ENCODE measurements at regions not wholly inside any gene's neighbourhood (a gene's known extent, or its start where the extent isn't known, plus 50 kb on each side); places are given as distances from the start of the nearest gene placed in this dataset.
"Not testable (repeated sequence)": the region's sequence is repeated elsewhere in the genome, so short reads cannot be mapped to it uniquely, and the experiment has no call there.

DNA sequence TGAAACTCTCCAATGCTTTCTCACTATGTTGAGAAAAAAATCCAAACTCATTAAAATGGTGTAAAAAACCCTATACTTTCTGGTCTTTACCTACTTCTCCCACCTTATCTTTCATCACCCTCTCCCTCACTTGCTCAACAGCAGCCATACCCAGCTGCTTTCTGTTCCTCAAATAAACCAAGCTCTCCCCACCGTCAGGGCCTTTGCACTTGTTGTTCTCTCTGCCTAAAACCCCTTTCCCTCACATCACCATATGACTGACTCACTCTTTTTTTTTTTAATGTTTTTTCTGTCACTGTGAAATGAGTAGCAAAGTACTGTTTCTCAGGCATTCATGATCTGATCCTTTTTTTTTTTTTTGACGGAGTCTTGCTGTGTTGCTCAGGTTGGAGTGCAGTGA, 122.3 kb upstream of the TMEM164 start:
- DNase-seq, result peak in 1 of 2 donors; percentile 52

DNA sequence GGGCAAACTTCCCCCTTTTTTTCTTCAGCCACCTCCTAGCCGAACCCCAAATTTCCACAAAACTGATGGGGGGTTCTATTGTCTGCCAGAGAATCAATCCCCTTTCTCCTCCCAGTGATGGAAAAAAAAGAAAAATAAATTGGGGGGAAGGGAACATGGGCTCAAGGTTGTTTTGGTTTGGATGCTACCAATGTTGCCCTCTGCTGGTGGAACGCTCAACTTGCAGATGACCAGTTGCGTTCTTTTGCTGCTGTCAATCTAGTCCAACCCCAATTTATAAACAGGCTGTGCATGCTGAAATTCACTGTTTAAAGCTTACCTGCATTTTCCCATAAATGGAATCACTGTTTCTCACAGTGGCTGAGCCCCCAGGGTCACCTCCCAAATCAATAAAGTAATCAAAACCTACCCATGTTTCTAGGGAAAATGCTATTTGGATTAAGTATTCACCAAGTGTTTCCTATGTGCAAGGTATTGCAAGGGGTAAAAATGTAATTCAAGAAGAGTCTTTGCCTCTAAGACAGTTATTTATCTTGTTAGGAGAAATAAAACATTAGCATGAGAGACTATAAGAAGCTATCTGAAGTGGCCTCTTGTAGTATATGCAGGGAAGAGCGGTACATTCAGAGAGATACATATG, 116.7 kb upstream of the TMEM164 start:
- no peak for DNase-seq

DNA sequence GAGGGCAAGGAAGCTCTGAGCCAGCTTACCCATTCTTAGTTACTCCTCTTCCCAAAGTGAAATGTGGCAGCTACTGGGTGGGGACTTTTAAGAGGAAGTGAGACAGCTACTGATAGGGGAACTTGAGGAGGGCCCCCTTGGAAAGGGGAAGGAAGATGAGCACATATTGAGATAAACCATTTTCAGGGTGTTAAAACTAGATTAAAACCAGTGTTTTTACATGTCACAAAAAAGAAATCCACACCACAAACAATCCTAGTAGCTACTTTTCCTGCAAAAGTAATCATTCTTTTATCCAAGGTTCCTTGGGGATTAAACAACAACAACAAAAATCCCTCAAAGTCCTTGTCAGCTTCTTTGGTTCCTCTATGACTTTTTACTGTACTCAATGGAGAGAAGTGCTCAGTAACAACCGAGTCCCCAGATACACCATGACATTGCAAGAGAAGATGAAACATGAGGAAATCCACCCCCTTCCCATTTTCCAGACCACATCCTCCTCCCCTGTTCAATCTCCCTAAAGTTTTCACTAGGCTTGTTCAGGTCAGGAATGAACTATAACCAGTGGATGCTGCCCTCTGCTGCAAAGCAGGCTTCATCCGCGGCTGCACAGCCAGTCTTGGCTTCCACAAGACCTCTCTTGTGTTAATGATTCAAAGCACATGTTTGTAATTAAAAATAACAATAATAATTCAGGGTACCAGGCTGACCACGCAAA, 113.5 kb upstream of the TMEM164 start:
- DNase-seq, result peak; percentile 1 to 63

DNA sequence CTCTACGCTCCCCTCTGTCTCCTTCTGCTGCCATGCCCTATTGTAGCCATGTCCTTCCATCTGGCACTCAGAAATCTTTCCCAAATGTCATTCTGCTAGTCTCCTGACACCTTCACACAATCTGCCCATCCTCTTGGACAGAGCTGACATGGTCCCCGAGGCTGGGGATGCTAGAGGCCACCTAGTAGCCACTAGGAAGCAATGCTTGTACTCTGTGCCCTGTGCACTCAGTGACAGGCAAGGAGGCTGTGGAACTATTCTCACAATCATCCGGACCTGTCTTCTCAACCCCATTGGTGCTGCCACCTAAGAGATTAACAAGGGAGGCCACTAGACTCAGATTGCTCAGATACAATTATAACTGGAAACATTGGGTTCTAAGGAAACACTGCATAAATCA, 112.6 kb upstream of the TMEM164 start:
- DNase-seq, result no peak

DNA sequence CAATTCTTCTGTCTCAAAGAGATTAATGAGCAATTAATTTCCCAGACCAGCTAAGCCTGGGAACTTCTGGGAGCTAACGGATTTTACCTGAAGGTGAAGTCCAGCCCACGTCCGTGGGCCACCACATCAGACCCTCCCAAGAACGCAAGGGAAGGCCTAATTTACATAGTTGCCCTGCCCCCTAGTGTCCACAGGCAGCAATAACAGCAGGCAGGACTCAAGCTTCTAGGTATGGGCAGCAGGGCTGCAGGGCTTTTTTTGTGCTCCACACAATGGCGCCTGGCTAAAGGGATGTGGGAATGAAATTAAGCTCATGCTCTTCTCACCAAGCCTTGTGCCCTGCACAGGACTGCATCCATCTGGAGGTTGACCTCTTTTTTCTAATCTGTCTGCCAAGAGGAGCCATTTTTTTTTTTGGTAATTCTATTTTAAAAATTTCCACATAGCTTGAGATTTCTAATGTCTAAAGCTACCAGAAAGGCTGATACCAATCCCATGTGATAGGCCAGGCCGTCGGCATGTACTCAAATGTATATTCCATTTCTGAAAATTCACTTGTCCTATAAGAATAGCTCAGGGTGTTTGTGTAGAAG, 111.9 kb upstream of the TMEM164 start:
- DNase-seq, result peak; percentile 0 to 53

DNA sequence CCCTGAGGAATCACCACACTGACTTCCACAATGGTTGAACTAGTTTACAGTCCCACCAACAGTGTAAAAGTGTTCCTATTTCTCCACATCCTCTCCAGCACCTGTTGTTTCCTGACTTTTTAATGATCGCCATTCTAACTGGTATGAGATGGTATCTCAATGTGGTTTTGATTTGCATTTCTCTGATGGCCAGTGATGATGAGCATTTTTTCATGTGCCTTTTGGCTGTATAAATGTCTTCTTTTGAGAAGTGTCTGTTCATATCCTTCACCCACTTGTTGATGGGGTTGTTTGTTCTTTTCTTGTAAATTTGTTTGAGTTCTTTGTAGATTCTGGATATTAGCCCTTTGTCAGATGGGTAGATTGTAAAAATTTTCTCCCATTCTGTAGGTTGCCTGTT, 106.9 kb upstream of the TMEM164 start:
- DNase-seq, result not testable (repeated sequence)

DNA sequence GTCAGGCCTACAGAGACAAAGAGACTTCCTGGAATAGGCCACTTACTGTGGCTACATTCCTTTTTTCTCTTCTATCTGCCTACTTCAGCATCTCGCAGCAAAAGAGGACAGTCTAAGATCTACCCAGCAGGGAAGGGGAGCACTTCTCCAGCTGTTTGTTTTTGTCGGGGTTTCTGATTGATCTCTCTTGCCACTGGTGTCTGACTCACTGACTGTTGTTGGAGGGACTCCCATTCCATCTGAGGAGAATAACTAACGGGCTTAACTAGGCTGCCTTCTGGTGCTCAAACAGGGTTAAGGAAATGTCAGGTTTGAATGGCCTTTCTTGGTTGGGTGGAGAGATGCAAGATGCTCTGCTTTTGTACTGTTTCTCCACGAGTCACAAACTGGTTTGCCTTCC, 100.2 kb upstream of the TMEM164 start:
- peak in 1 of 2 donors; percentile 9 for DNase-seq

DNA sequence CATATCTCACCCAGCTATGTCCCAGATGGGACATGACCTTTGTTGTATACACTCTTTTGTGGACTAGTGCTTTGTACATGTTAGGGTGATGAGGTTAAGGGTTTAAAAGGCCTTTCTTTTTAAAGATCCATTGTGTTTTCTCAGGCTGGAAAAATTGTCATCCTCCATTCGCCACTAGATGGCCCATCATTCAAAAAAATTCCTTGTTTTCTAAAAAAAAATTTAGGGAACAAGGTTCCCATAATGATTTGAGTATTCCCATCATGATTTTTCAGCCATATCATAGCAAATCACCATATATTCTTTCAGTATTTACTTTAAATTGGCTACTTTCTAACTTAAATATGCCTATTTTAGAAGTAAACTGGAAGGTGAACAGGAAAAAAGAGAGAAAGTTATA, 91.9 kb upstream of the TMEM164 start:
- no peak for DNase-seq

DNA sequence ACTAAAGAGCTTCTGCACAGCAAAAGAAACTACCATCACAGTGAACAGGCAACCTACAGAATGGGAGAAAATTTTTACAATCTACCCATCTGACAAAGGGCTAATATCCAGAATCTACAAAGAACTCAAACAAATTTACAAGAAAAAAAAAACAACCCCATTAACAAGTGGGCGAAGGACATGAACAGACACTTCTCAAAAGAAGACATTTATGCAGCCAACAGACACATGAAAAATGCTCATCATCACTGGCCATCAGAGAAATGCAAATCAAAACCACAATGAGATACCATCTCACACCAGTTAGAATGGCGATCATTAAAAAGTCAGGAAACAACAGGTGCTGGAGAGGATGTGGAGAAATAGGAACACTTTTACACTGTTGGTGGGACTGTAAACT, 89.9 kb upstream of the TMEM164 start:
- DNase-seq, result not testable (repeated sequence)

DNA sequence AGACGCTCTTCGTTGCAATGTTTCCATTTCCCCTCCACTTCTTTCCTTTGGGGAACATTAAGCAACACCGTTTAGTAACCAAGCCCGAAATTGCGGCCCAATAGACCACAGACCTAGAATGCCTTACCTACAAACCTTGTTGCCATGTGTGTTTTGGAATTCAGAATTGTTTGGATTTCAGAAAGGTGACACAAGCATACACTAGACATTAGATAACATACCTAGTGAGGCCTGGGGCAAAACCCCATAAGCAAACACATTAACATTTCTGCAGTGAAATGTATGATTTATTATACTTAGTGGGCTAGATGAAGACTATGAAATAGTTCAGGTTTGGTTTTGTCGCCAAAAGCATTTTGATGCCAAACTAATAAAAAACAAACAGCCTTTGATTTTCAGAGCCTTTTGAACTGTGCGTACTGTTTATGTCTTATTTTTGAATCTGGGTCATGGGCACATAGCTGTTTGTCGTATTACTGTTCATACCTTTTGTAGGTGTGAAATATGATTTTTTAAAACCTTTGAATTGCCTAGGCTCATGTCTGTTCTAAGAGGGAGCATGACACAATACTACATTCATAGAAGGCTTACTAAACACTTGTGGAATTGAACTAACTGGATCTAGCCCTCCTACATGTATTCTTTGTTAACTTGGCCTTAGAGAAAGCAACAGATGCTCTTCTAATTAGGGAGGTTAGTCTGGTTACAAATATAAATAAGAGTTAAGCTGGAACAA, 88.6 kb upstream of the TMEM164 start:
- DNase-seq, result no peak

DNA sequence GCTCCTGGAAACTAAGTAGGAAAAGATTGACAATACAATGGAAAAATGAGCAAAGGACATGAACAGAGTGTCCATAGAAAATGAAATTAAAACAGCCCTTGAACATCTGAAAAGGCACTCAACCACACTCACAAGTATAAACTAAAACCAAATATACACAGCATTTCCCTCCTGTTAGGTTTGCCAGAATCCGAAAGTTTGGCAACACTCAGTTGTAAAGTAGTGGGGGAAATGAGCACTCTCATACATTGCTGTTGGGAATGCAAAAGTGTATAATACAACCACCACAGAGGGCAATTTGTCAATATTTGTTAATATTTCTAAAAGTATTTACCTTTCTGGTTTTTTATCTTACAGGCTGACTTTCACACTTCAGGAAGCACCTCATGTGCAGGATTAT, 84.2 kb upstream of the TMEM164 start:
- DNase-seq, result no peak

DNA sequence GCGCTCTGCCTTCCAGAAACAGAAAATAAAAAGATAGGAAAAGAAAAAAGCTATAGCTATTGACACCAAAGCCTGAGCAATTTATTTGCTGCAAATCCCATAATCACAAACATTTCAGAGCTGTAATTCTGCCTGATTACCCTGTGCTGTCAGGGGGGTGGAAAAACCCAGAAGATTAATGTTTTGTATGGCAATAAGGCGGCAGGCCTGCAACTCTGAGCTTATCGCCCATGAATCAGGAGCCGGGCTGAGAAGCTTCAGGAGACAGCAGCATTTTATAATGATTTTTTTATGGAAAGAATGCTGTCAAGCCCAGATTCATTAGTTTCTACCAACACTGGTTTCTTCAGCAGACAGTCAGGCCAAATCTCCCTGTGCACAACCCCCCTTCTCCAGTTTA, 82.6 kb upstream of the TMEM164 start:
- DNase-seq, result no peak

DNA sequence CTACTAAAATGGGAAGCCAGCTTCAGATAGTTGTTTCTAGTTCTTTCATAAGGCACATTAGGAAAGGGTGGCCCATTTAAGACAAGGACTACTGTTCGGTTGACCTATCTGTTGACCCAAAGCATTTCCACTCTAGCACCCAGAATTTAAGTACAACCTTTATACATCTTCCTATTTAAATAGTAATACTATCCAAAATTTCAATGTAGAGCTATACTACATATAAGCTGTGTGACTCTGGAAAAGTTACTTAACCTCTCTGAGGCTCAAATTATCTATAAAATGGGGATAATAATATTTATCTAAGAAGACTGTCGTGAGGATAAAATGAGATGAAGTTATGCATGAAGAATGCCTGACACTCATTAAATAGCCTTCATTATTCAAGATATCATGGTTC, 82.0 kb upstream of the TMEM164 start:
- no peak for DNase-seq

DNA sequence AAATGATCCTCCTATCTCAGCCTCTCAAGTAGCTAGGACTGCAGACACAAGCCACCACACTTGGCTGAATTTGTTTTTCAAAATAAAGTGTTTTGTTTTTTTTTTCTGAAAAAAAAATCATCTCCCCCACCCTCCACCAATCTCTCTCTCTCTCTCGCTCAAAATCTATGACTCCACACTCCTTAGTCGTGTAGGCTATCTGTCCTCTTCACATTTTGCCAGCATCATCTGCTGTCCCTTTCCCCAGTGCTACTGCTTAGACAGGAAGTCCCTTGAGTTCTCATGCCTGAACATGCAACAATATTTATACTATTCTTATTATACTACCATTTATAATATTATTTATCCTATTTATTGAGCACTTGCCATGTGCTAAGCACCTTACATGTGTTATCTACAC, 80.7 kb upstream of the TMEM164 start:
- no peak for DNase-seq

DNA sequence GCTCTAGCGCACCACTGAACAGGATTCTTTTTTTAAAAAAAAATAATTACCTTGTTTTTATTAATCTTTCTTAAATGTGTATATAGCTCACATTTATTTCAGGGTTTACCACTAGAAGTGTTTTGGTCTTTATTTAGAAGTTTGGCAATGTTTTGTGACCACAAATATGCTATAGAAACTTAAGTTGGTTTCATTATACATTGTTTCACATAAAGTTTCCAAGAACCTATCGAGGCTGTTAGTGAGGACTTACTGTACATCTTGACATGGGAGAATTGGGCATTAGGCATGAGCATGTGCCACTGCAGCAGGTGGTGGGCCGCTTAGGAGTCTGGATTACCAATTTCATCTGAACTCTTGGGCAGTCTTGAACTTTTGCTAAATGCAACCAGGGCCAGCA, 77.9 kb upstream of the TMEM164 start:
- DNase-seq, result not testable (repeated sequence)

DNA sequence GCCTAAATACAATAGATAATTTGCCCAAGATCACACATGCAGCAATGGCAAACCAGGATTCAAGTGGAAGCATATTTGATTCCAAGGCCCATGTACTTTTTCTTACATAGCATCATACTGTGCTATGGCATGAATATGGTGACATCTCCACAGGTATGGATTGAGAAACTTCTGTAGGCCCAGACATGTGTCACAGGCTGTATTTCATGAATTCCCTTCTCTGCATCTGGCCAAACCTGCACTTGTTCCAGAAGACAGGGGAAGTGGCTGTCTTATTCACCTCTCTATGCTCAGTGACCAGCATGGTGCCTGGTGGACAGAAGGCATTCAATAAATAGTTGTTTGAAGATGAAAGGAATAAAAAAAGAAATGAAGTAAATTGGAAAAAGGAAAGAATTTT, 77.3 kb upstream of the TMEM164 start:
- no peak for DNase-seq

DNA sequence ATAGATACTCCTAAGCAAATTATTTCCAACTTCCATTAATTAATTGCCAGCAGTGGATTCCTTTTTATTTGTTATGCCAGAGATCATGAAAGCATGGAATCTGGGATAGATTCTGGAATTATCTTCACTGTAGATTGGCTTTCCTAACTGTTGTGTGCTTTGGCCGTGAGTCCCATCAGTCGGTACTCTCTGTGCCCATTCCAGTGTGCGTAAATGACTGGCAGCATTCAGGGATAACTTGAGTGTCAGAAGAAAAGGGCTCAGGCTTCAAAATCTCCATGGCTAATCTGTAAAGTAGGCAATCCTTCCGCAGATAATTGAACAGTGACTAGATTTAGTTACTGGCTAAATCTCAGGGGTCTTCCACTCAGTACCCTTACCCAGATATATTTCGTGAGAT, 76.8 kb upstream of the TMEM164 start:
- no peak for DNase-seq

DNA sequence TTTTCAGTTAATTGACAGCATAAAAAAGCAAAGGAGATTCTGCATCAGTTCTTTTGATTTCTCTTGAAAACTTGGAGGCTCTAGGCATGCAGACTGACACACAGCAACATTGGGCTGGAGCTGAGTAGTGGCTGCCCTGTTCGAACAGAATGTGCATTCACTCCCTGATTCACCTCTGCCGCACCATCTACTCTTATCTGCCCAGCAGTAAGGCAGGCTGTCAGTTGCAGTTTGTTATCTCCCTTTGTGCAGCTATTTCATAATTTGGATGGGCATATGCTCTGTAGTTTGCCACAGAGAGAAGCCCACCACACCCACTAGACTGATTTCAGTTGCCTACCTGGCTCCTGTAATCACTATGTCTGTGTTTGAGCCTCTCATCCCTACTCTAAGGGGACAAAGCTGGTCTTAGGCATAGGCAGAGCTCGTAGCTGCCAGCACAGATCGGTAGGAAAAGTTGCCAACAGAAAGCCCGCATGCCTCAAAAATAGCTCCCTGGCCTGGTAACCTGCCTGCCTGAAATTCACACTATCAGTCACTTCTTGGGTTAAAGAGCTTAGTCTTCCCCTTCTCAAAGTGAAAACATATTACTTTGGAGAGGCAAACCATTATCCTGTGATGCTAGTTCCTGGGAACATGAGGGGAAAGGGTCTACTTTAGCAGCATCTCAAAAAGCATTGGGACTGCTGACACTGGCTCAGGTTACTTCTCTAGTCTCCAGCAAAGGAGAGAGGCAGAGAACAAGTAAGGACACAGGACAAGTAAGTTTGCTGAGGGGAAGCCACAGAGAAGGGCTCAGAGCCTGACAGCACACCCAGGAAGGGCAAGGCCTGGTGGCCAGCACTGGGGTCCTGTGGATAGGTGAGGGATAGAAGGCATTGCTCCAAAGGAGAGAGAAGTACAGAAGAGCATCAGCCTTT, 75.9 kb upstream of the TMEM164 start:
- no peak for DNase-seq

DNA sequence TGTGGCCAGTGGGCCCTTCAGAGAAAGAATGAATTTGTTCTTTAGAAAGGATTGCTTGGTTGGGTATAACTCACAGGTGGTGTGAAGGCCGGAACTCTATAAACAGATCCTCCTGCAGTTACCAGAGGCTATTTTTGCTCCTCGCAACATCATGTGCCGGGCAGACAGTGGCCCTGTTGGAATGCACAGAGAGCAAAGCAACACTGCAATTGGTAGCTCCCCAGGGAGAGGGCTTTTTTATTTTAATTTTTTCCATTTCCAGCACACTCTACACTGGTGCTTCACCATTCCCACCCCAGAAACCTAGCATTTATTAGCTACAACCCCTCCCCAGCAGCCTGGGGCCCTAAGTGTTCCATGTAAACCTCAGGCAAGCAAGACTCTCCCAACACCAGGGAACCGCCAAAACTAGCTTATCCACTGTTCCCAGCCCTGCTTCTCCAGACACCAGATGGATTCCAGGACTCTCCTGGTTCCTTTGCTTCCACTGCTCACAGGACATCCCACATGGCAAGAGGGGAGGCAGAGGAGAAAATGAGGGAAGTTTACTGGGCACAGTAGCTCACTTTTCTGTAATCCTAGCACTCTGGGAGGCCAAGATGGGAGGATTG, 75.1 kb upstream of the TMEM164 start:
- no peak for DNase-seq

DNA sequence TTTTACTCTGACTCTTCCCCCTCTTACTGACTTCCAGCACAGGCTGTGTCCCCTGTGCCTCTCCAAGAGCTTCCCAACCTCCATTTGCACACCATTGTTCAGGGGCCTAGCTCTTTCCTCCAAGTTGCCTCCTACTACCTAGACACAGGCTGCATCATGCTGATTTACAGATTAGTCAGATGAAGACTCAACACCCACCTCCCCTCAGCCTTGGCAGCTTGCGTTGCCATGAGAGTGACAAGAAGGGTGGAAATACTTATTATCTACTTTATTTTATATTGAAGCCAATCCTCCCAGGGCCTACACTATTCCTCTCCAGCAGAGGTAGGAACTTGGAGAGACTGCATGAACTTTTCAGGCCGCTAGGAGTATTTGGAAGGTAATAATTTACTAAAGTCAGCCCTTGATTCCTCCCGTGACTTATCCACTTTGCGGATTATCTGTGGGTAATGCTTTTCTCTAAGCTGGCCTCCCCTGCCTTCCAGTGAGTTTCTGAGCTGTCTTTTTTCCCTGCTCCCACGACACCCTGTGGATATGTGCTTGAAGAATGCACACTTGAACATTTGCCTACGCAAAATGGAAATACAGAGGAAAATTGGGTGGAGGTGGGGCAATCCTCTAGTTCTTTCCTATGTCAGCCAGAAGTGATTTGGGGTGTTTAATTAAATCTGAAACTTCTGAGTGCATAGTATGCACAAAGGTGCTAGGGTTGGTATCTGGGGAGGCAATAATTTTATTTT, 74.1 kb upstream of the TMEM164 start:
- no peak for DNase-seq

DNA sequence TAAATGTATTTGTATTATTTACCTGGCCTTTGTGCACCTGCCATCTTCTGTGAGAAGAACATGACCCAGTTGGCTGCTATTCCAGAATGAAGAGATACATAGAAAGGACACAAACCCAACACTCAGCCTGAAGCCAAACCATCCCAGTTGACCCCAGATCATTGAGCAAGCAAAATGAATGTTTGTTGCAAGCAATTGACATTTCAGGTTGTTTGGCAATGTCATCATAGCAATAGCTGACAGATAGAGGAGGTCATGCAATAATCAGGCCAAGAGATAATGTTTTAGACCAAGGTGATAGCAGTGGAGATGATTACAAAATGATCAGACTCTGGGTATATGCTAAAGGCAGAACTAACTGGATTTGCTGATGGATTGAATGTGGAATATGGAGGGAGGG, 71.2 kb upstream of the TMEM164 start:
- no peak for DNase-seq

DNA sequence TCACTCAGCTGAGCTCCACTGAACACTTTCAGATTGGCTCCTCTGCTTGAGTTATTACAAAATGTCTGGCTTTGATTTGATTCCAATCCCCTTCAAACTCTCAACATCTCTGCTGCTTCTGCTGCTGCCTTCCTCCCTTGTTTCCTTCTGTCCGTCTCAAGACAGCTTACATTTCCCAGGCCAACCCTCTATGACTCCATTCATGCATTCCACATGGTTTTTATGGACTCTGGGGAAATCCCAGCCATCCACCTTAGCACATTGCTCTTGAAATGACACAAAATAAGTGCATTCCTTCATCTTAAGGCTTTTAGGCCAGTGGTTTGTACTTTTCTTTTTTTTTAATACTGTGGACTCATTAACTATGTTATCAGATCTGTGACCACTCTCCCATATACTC, 68.5 kb upstream of the TMEM164 start:
- no peak for DNase-seq
